ENCODE measurements at regions not wholly inside any gene's neighbourhood (a gene's known extent, or its start where the extent isn't known, plus 50 kb on each side); places are given as distances from the start of the nearest gene placed in this dataset.

GRCh38 chr14:71525663-71526221, 406.5 kb upstream of the RGS6 start:
- ChIA-PET CTCF (no interaction called here), POLR2A (ENCODE audit: unreplicated experiment) (no interaction called here)
- DNase-seq, result peak; percentile 11
- no peaks in the 10 kb centered on the region; the same call in 1 of the 2 replicates for H3K36me3 ChIP-seq (ENCODE audit: control insufficient read depth, insufficient read depth, low read length)
- H3K18ac ChIP-seq (ENCODE audit: low read depth, low read length), result peak overlapping the region; percentile 66; the same call in 1 of the 2 replicates
- TF ChIP-seq RFX5 (IDR thresholded peaks at IDR 0.05; ENCODE audit: low read depth, low read length), result no peak
- peak; percentile 68 for TF ChIP-seq MAFK (IDR thresholded peaks at IDR 0.05; ENCODE audit: low read depth, low read length)
- BruUV-seq (replicated peaks), result no TSS peak
- H3K56ac ChIP-seq (ENCODE audit: extremely low read depth, insufficient read depth, low read length), result no peak overlapping the region
- H2BK15ac ChIP-seq (ENCODE audit: low read depth, low read length), result no peak overlapping the region
- H3K4me2 ChIP-seq (ENCODE audit: low read depth, low read length), result peak overlapping the region; percentile 89
- no peak overlapping the region for H2AK9ac ChIP-seq (replicated peaks; ENCODE audit: low read depth, low read length, poor library complexity)
- WGBS, 2 experiments (ENCODE audit: extremely low coverage in 2 of 2, insufficient read length in 1 of 2), result no CpG with 5 or more reads among the region's 5 CpGs
- H2BK20ac ChIP-seq (ENCODE audit: low read depth, low read length), result 0 out of 2 replicates have a peak overlapping the region, but pooled peaks have one; percentile 35
- H4K20me1 ChIP-seq (ENCODE audit: insufficient read depth, low read length), result peaks cover 5% of the 10 kb centered on the region; the same call in 1 of the 2 replicates
- 0 out of 2 replicates have a peak overlapping the region, but pooled peaks have one; percentile 5 for H2AK5ac ChIP-seq (ENCODE audit: low read depth, low read length)
- no peak overlapping the region for H3K23ac ChIP-seq (ENCODE audit: low read depth, low read length)
- H3K9ac ChIP-seq (ENCODE audit: low read depth, low read length), result no peak overlapping the region
- H4K8ac ChIP-seq (ENCODE audit: low read depth in 2 of 2, low read length in 2 of 2), result no peak overlapping the region
- H4K5ac ChIP-seq (ENCODE audit: low read depth, low read length), result peak overlapping the region; percentile 92; the same call in 1 of the 2 replicates
- H3K9me1 ChIP-seq (ENCODE audit: insufficient read depth, low read length), result peaks cover 7% of the 10 kb centered on the region
- ATAC-seq (ENCODE audit: low read depth), result peak; percentile 81
- dilution Hi-C loops (cut with HindIII; ENCODE audit: low sequenced_read_pairs, unreplicated experiment), result no loop called here
- H3K27me3 ChIP-seq (ENCODE audit: control insufficient read depth, insufficient read depth, low read length), result no peaks in the 10 kb centered on the region
- intact Hi-C loops (cut with micrococcal nuclease), result no loop called here
- no peak overlapping the region for H2BK5ac ChIP-seq (ENCODE audit: low read depth, low read length, poor library complexity, severe bottlenecking)
- no peaks in the 10 kb centered on the region for H3K9me3 ChIP-seq (ENCODE audit: control insufficient read depth, insufficient read depth, low read length)
- H3K79me1 ChIP-seq (ENCODE audit: low read depth in 1 of 2, low read length in 2 of 2), result peaks cover 25 to 43% of the 10 kb centered on the region in 2 experiments
- no peak overlapping the region for H3K27ac ChIP-seq (ENCODE audit: insufficient read depth, low read length)
- peak overlapping the region; percentile 77 for H3K14ac ChIP-seq (replicated peaks; ENCODE audit: low read depth, low read length)
- no peak overlapping the region for H2AFZ ChIP-seq (replicated peaks; ENCODE audit: low read length, poor library complexity)
- H2BK120ac ChIP-seq (ENCODE audit: low read depth, low read length), result no peak overlapping the region
- H3K4me3 ChIP-seq (ENCODE audit: insufficient read depth, low read depth, low read length), result no peak overlapping the region
- H3K4me1 ChIP-seq (ENCODE audit: control insufficient read depth, insufficient read depth, low read length), result peaks cover 9% of the 10 kb centered on the region
- in situ Hi-C loops (cut with MboI; ENCODE audit: low sequenced_read_pairs), result no loop called here
- H3K4ac ChIP-seq (ENCODE audit: low read depth, low read length), result 0 out of 2 replicates have a peak overlapping the region, but pooled peaks have one; percentile 36
- no peak overlapping the region for H4K91ac ChIP-seq (ENCODE audit: insufficient read depth, low read depth, low read length)
